ENCODE measurements at regions not wholly inside any gene's neighbourhood (a gene's known extent, or its start where the extent isn't known, plus 50 kb on each side); places are given as distances from the start of the nearest gene placed in this dataset.

GRCh38 chr5:133683646-133684596 is 71.6 kb upstream of the FSTL4 start (continued):
- TF ChIP-seq SRF (IDR thresholded peaks at IDR 0.05; ENCODE audit: low read depth, low read length), result no peak
- TF ChIP-seq SIX5 (IDR thresholded peaks at IDR 0.05; ENCODE audit: low read depth, low read length), result no peak
- no peak for TF ChIP-seq BCL11A (IDR thresholded peaks at IDR 0.05; ENCODE audit: low read depth in 2 of 2, low read length in 2 of 2)
- TF ChIP-seq RFX5 (IDR thresholded peaks at IDR 0.05; ENCODE audit: borderline replicate concordance, low read depth, low read length), result no peak
- TF ChIP-seq JUND (IDR thresholded peaks at IDR 0.05; ENCODE audit: low read length), result no peak
- no peak for TF ChIP-seq POLR2AphosphoS5 (IDR thresholded peaks at IDR 0.05; ENCODE audit: low read depth, low read length)
